BE2C (cell line): ENCODE measurements at regions not wholly inside any gene's neighbourhood (a gene's known extent, or its start where the extent isn't known, plus 50 kb on each side); places are given as distances from the start of the nearest gene placed in this dataset.

ENCODE experiments used
- DNase-seq: peaks from one replicate; pipeline ENCODE4 v3.0.0-alpha.2; 2020
- H3K27me3 ChIP-seq: fragments of 250-450 bp; sonication (Bioruptor Pico); 2 replicates; pipeline ENCODE4 v1.5.1; 2020; ENCODE audit warnings: mild to moderate bottlenecking
- H3K36me3 ChIP-seq: fragments of 250-450 bp; sonication (Bioruptor Pico); 2 replicates; pipeline ENCODE4 v1.5.1; 2020; ENCODE audit warnings: mild to moderate bottlenecking
- H3K4me1 ChIP-seq: fragments of 250-450 bp; sonication (Bioruptor Pico); 2 replicates; pipeline ENCODE4 v1.5.1; 2020
- H3K4me3 ChIP-seq: 2 replicates; pipeline ENCODE4 v1.5.1; 2011; ENCODE audit warnings: low read depth, low read length
- H3K9me3 ChIP-seq: fragments of 250-450 bp; sonication (Bioruptor Pico); 2 replicates; pipeline ENCODE4 v1.5.1; 2020
- TF ChIP-seq, protein P1 (sequence below): IDR thresholded peaks from 2 replicates; pipeline ENCODE4 v1.5.1; 2012; ENCODE audit warnings: mild to moderate bottlenecking, low read depth, low read length

- Histone ChIP-seq H3K36me3 (no peaks in the 10 kb centered on the region), H3K9me3 (no peaks in the 10 kb centered on the region)
Measured at GRCh38 chr5:91906494-91906893, 523.4 kb upstream of the ARRDC3 start.

GRCh38 chr5:91906027-91906426 lies 522.9 kb upstream of the ARRDC3 start:
- DNase-seq, result no peak
- TF ChIP-seq, protein P1, sequence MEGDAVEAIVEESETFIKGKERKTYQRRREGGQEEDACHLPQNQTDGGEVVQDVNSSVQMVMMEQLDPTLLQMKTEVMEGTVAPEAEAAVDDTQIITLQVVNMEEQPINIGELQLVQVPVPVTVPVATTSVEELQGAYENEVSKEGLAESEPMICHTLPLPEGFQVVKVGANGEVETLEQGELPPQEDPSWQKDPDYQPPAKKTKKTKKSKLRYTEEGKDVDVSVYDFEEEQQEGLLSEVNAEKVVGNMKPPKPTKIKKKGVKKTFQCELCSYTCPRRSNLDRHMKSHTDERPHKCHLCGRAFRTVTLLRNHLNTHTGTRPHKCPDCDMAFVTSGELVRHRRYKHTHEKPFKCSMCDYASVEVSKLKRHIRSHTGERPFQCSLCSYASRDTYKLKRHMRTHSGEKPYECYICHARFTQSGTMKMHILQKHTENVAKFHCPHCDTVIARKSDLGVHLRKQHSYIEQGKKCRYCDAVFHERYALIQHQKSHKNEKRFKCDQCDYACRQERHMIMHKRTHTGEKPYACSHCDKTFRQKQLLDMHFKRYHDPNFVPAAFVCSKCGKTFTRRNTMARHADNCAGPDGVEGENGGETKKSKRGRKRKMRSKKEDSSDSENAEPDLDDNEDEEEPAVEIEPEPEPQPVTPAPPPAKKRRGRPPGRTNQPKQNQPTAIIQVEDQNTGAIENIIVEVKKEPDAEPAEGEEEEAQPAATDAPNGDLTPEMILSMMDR, result no peak
- Histone ChIP-seq H3K4me3 (no peak overlapping the region), H3K9me3 (no peaks in the 10 kb centered on the region), H3K4me1 (no peaks in the 10 kb centered on the region), H3K36me3 (no peaks in the 10 kb centered on the region), H3K27me3 (no peaks in the 10 kb centered on the region)

More at GRCh38 chr5:91906494-91906893, 523.4 kb upstream of the ARRDC3 start:
- Histone ChIP-seq H3K27me3 (no peaks in the 10 kb centered on the region), H3K4me1 (no peaks in the 10 kb centered on the region), H3K4me3 (no peak overlapping the region)
- DNase-seq, result no peak
- TF ChIP-seq, protein P1, result no peak

- Histone ChIP-seq H3K9me3 (no peaks in the 10 kb centered on the region), H3K27me3 (no peaks in the 10 kb centered on the region; the same call in 1 of the 2 replicates), H3K4me3 (no peak overlapping the region), H3K4me1 (no peaks in the 10 kb centered on the region), H3K36me3 (no peaks in the 10 kb centered on the region)
- TF ChIP-seq, protein P1, result 0 out of 2 replicates have a peak, but pooled peaks have one; percentile 4
- peak; percentile 19 for DNase-seq
Measured at GRCh38 chr5:91898898-91899297, 515.8 kb upstream of the ARRDC3 start.

GRCh38 chr5:91898019-91898418 lies 514.9 kb upstream of the ARRDC3 start:
- H3K9me3 ChIP-seq, result no peaks in the 10 kb centered on the region
- H3K27me3 ChIP-seq, result no peaks in the 10 kb centered on the region; the same call in 1 of the 2 replicates
- no peak for DNase-seq
- TF ChIP-seq, protein P1, result no peak
- no peak overlapping the region for H3K4me3 ChIP-seq
- H3K4me1 ChIP-seq, result no peaks in the 10 kb centered on the region
- no peaks in the 10 kb centered on the region for H3K36me3 ChIP-seq

DNA sequence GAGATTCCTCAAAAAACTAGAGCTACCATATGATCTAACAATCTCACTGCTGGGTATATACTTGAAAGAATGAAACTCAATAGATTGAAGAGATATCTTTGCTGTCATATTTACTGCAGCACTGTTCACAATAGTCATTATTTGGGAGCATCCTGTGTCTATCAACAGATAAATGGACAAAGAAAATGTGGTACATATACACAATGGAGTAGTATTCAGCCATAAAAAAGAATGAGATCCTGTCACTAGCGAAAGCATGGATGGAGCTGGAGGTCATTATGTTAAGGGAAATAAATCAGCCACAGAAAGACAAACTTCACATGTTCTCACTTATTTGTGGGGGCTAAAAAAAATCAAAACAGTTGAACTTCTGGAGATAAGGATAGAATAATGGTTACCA lies 505.7 kb upstream of the ARRDC3 start:
- Histone ChIP-seq H3K4me1 (no peaks in the 10 kb centered on the region), H3K27me3 (no peaks in the 10 kb centered on the region), H3K4me3 (no peak overlapping the region), H3K9me3 (no peaks in the 10 kb centered on the region), H3K36me3 (no peaks in the 10 kb centered on the region)
- TF ChIP-seq, protein P1, result no peak
- DNase-seq, result no peak

GRCh38 chr5:91885291-91886265 lies 502.5 kb upstream of the ARRDC3 start:
- DNase-seq, result no peak
- Histone ChIP-seq H3K9me3 (no peaks in the 10 kb centered on the region), H3K4me3 (no peak overlapping the region), H3K36me3 (no peaks in the 10 kb centered on the region), H3K27me3 (peaks cover 4% of the 10 kb centered on the region; the same call in 1 of the 2 replicates), H3K4me1 (no peaks in the 10 kb centered on the region)
- TF ChIP-seq, protein P1, result no peak
